SK-N-SH treated with all-trans-retinoic acid at 6 μM for 48 hours (cell line): ENCODE measurements at regions not wholly inside any gene's neighbourhood (a gene's known extent, or its start where the extent isn't known, plus 50 kb on each side); places are given as distances from the start of the nearest gene placed in this dataset.

Experiments used
- ATAC-seq: fragments of 200-7000 bp; cut with Tn5 transposase; 3 replicates; pipeline ENCODE4 v1.9.1; 2020; ENCODE audit warnings: mild to moderate bottlenecking, moderate library complexity
- ARNTL ChIP-seq: fragments of 450-650 bp; formaldehyde crosslinking; IDR thresholded peaks from 2 replicates; pipeline ENCODE4 v1.5.0; 2020; ENCODE audit warnings: low read depth, mild to moderate bottlenecking, moderate library complexity, borderline replicate concordance
- BACH2 ChIP-seq: fragments of 250-450 bp; sonication (Bioruptor Pico); IDR thresholded peaks from 2 replicates; pipeline ENCODE4 v1.9.0; 2021; ENCODE audit warnings: mild to moderate bottlenecking, borderline replicate concordance
- CSDC2 ChIP-seq: fragments of 250-450 bp; sonication (Bioruptor Pico); IDR thresholded peaks from 2 replicates; pipeline ENCODE4 v1.5.0; 2020; ENCODE audit warnings: mild to moderate bottlenecking, moderate library complexity
- CSRNP3 ChIP-seq: fragments of 250-450 bp; sonication (Bioruptor Pico); IDR thresholded peaks from 2 replicates; pipeline ENCODE4 v1.5.1; 2021; ENCODE audit warnings: mild to moderate bottlenecking, moderate library complexity
- ESRRG ChIP-seq: fragments of 250-450 bp; sonication (Bioruptor Pico); IDR thresholded peaks from 2 replicates; pipeline ENCODE4 v1.6.1; 2021; ENCODE audit warnings: mild to moderate bottlenecking
- GLIS3 ChIP-seq: fragments of 250-450 bp; sonication (Bioruptor Pico); IDR thresholded peaks from 2 replicates; pipeline ENCODE4 v1.5.0; 2020; ENCODE audit warnings: mild to moderate bottlenecking, moderate library complexity
- ISL1 ChIP-seq: fragments of 250-450 bp; sonication (Bioruptor Pico); IDR thresholded peaks from 2 replicates; pipeline ENCODE4 v2.1.2; 2022; ENCODE audit warnings: mild to moderate bottlenecking, moderate library complexity
- OSR1 ChIP-seq: fragments of 250-450 bp; sonication (Bioruptor Pico); IDR thresholded peaks from 2 replicates; pipeline ENCODE4 v1.8.0; 2022; ENCODE audit warnings: moderate library complexity, mild to moderate bottlenecking, inconsistent platforms
- PATZ1 ChIP-seq: fragments of 250-450 bp; sonication (Bioruptor Pico); IDR thresholded peaks from 2 replicates; pipeline ENCODE4 v1.8.0; 2020; ENCODE audit warnings: mild to moderate bottlenecking, moderate library complexity, borderline replicate concordance
- PPARA ChIP-seq: fragments of 250-450 bp; sonication (Bioruptor Pico); IDR thresholded peaks from 2 replicates; pipeline ENCODE4 v1.5.0; 2020; ENCODE audit warnings: mild to moderate bottlenecking, borderline replicate concordance
- RARB ChIP-seq: fragments of 250-450 bp; sonication (Bioruptor Pico); IDR thresholded peaks from 2 replicates; pipeline ENCODE4 v1.8.0; 2021; ENCODE audit warnings: mild to moderate bottlenecking, moderate library complexity
- SNAI2 ChIP-seq: fragments of 250-450 bp; sonication (Bioruptor Pico); IDR thresholded peaks from 2 replicates; pipeline ENCODE4 v1.5.0; 2020; ENCODE audit warnings: mild to moderate bottlenecking, moderate library complexity
- TCF4 ChIP-seq: fragments of 250-450 bp; sonication (Bioruptor Pico); IDR thresholded peaks from 2 replicates; pipeline ENCODE4 v1.8.0; 2021; ENCODE audit warnings: mild to moderate bottlenecking, moderate library complexity, borderline replicate concordance
- TOX ChIP-seq: fragments of 250-450 bp; sonication (Bioruptor Pico); IDR thresholded peaks from 2 replicates; pipeline ENCODE4 v1.8.0; 2021; ENCODE audit warnings: mild to moderate bottlenecking, moderate library complexity, borderline replicate concordance
- ZC3H10 ChIP-seq: fragments of 250-450 bp; sonication (Bioruptor Pico); IDR thresholded peaks from 2 replicates; pipeline ENCODE4 v1.5.1; 2021; ENCODE audit warnings: mild to moderate bottlenecking, moderate library complexity
- ZFP3 ChIP-seq: fragments of 250-450 bp; sonication (Bioruptor Pico); IDR thresholded peaks from 2 replicates; pipeline ENCODE4 v1.5.0; 2020; ENCODE audit warnings: mild to moderate bottlenecking, moderate library complexity
- ZFP30 ChIP-seq: fragments of 450-650 bp; formaldehyde crosslinking; IDR thresholded peaks from 2 replicates; pipeline ENCODE4 v1.5.0; 2022; ENCODE audit warnings: mild to moderate bottlenecking, moderate library complexity
- ZNF565 ChIP-seq: fragments of 450-650 bp; formaldehyde crosslinking; conservative IDR thresholded peaks from 2 replicates; pipeline ENCODE4 v1.5.0; 2020; ENCODE audit warnings: low read depth, mild to moderate bottlenecking, moderate library complexity
- ZNF70 ChIP-seq: fragments of 450-650 bp; formaldehyde crosslinking; IDR thresholded peaks from 2 replicates; pipeline ENCODE4 v1.5.0; 2020; ENCODE audit warnings: mild to moderate bottlenecking, moderate library complexity
- ZNF8 ChIP-seq: fragments of 450-650 bp; formaldehyde crosslinking; IDR thresholded peaks from 2 replicates; pipeline ENCODE4 v1.5.0; 2020; ENCODE audit warnings: mild to moderate bottlenecking, moderate library complexity
- TF ChIP-seq, protein P1 (sequence below): fragments of 250-450 bp; sonication (Bioruptor Pico); IDR thresholded peaks from 2 replicates; pipeline ENCODE4 v1.5.1; 2020; ENCODE audit warnings: low read depth, mild to moderate bottlenecking, moderate library complexity

GRCh38 chr19:28152195-28152594 is 1060.8 kb downstream of the UQCRFS1 start:
- TF ChIP-seq SNAI2 (no peak), ARNTL (CRISPR knock-in tag) (no peak), BACH2 (CRISPR knock-in tag) (no peak), ZNF8 (CRISPR knock-in tag) (no peak), ZNF70 (CRISPR knock-in tag) (no peak), CSRNP3 (no peak), CSDC2 (CRISPR knock-in tag) (no peak), OSR1 (CRISPR knock-in tag) (no peak), ZC3H10 (CRISPR knock-in tag) (no peak), GLIS3 (no peak), PATZ1 (CRISPR knock-in tag) (no peak), ESRRG (CRISPR knock-in tag) (no peak), PPARA (CRISPR knock-in tag) (no peak), ISL1 (CRISPR knock-in tag) (no peak), ZFP3 (no peak), ZFP30 (CRISPR knock-in tag) (no peak)
- ATAC-seq, result no peak

DNA sequence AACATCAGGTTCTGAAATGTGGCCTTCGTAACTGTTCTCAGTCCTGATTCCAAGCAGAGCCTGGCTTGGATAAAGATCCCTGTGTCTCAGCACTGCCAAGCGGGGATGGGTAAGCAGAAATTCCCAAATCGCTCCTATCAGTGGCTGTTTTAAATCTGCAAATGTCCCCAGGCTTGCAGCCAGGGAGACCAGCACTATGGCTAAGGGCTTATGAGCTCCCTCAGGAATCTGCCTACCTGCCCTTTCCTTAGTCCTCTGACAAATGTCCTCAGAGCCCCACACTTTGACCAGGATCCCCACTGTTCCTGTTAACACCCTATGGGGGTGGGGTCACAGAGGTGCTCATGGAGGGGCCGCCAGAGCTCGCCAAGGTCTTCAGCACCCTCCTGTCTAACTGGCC is 1062.8 kb downstream of the UQCRFS1 start:
- TF ChIP-seq RARB (CRISPR knock-in tag), result no peak
- TF ChIP-seq PATZ1 (CRISPR knock-in tag), result no peak
- no peak for TF ChIP-seq TCF4 (CRISPR knock-in tag)
- no peak for TF ChIP-seq ZNF565
- no peak for TF ChIP-seq PPARA (CRISPR knock-in tag)
- no peak for TF ChIP-seq ZC3H10 (CRISPR knock-in tag)
- TF ChIP-seq GLIS3, result no peak
- ATAC-seq, result no peak

DNA sequence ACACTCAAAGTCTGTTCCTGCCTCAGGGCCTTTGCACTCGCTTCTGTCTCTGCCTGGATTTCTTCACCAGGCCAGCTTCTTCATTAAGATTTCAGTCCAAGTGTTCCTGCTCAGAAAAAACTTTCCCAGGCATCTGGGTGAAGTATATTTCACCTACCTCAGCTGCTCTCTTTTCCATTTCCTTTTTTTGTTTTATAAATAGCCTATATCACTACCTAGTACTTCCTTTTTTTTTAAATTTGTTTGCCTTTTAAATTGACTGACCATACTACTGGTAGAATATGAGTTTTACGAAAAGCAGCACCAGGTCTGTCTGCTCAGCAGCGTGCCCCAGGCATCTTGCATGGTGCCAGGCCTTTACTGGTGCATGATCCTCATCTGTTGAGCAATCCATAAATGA is 1064.4 kb downstream of the UQCRFS1 start:
- TF ChIP-seq SNAI2 (no peak), ZNF565 (no peak), ZFP30 (CRISPR knock-in tag) (no peak), CSRNP3 (no peak), ZNF8 (CRISPR knock-in tag) (no peak), PATZ1 (CRISPR knock-in tag) (no peak), TOX (CRISPR knock-in tag) (no peak), CSDC2 (CRISPR knock-in tag) (no peak), ZNF70 (CRISPR knock-in tag) (no peak), RARB (CRISPR knock-in tag) (no peak), ZC3H10 (CRISPR knock-in tag) (no peak), ARNTL (CRISPR knock-in tag) (no peak), OSR1 (CRISPR knock-in tag) (no peak), TCF4 (CRISPR knock-in tag) (no peak)
- no peak for ATAC-seq

GRCh38 chr19:28142258-28142657 is 1070.7 kb downstream of the UQCRFS1 start:
- no peak for ATAC-seq
- TF ChIP-seq, protein P1, sequence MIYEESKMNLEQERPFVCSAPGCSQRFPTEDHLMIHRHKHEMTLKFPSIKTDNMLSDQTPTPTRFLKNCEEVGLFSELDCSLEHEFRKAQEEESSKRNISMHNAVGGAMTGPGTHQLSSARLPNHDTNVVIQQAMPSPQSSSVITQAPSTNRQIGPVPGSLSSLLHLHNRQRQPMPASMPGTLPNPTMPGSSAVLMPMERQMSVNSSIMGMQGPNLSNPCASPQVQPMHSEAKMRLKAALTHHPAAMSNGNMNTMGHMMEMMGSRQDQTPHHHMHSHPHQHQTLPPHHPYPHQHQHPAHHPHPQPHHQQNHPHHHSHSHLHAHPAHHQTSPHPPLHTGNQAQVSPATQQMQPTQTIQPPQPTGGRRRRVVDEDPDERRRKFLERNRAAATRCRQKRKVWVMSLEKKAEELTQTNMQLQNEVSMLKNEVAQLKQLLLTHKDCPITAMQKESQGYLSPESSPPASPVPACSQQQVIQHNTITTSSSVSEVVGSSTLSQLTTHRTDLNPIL (CRISPR knock-in tag), result no peak
- TF ChIP-seq PATZ1 (CRISPR knock-in tag) (no peak), ZC3H10 (CRISPR knock-in tag) (no peak), CSDC2 (CRISPR knock-in tag) (no peak), PPARA (CRISPR knock-in tag) (no peak), TCF4 (CRISPR knock-in tag) (no peak), ISL1 (CRISPR knock-in tag) (no peak), ZNF70 (CRISPR knock-in tag) (no peak), RARB (CRISPR knock-in tag) (no peak), CSRNP3 (no peak), ZFP30 (CRISPR knock-in tag) (no peak), ZNF8 (CRISPR knock-in tag) (no peak), ZFP3 (no peak)
